H1 (cell line): ENCODE measurements at regions not wholly inside any gene's neighbourhood (a gene's known extent, or its start where the extent isn't known, plus 50 kb on each side); places are given as distances from the start of the nearest gene placed in this dataset.

ENCODE experiments used
- CTCF ChIA-PET: fragments of 300-600 bp; sonication (Branson Sonifier 250); formaldehyde crosslinking; loops from one replicate; lab custom pipeline; 2021; ENCODE audit not compliant: partially characterized antibody; lab: Charles Lee
- POLR2A ChIA-PET: fragments of 300-600 bp; sonication (Branson Sonifier 250); formaldehyde crosslinking; loops from one replicate; lab custom pipeline; 2021; ENCODE audit warnings: inconsistent platforms; ENCODE audit not compliant: partially characterized antibody; lab: Charles Lee
- DNase-seq, 2 experiments: peaks; one replicate each; pipeline versions ENCODE4 v3.0.0 to v3.0.0-alpha.2; 2010 to 2022; ENCODE audit warnings: low spot score in 2 of 2, low read depth in 1 of 2, mixed read lengths in 1 of 2
- FAIRE-seq: peaks from 2 replicates; lab custom pipeline; 2011; peaks lifted over from hg19 to GRCh38; lab: Jason Lieb, UNC
- H2AFZ ChIP-seq: 2 replicates; pipeline ENCODE4 v1.8.1; 2012; ENCODE audit warnings: low read length, inconsistent platforms
- H2AK5ac ChIP-seq: 2 replicates; pipeline ENCODE4 v1.6.1; 2013; ENCODE audit warnings: low read depth, low read length
- H2BK120ac ChIP-seq: replicated peaks from 2 replicates; pipeline ENCODE3; 2013; ENCODE audit warnings: low read depth, low read length, inconsistent platforms
- H2BK12ac ChIP-seq: 2 replicates; pipeline ENCODE4 v1.6.1; 2013; ENCODE audit warnings: low read depth, low read length
- H2BK15ac ChIP-seq: 2 replicates; pipeline ENCODE4 v1.6.1; 2013; ENCODE audit warnings: low read length
- H2BK20ac ChIP-seq: 2 replicates; pipeline ENCODE4 v1.6.1; 2013; ENCODE audit warnings: low read length
- H2BK5ac ChIP-seq: 2 replicates; pipeline ENCODE4 v1.6.1; 2013; ENCODE audit warnings: low read depth, low read length
- H3K14ac ChIP-seq: 2 replicates; pipeline ENCODE4 v1.6.1; 2013; ENCODE audit warnings: inconsistent platforms; ENCODE audit not compliant: insufficient read length
- H3K18ac ChIP-seq: 2 replicates; pipeline ENCODE4 v1.6.1; 2013; ENCODE audit warnings: low read length; ENCODE audit errors: extremely low read depth
- H3K23ac ChIP-seq: 2 replicates; pipeline ENCODE4 v1.6.1; 2013; ENCODE audit warnings: inconsistent platforms; ENCODE audit not compliant: insufficient read length
- H3K23me2 ChIP-seq: 2 replicates; pipeline ENCODE4 v1.6.1; 2013; ENCODE audit warnings: low read depth, low read length
- H3K27ac ChIP-seq: 2 replicates; pipeline ENCODE4 v1.6.1; 2011; ENCODE audit warnings: low read depth, low read length, inconsistent platforms
- H3K27me3 ChIP-seq, 4 experiments: replicated peaks in 1 of 4; 1 replicate in 1 of 4; 2 replicates in 3 of 4; pipeline versions ENCODE4 v1.6.1 to v1.8.1; 2011 to 2013; ENCODE audit warnings: low read length in 3 of 4, mild to moderate bottlenecking in 3 of 4, inconsistent platforms in 2 of 4, mixed read lengths in 2 of 4, moderate library complexity in 1 of 4; ENCODE audit not compliant: control insufficient read depth in 3 of 4, insufficient read depth in 3 of 4; ENCODE audit errors: extremely low read depth in 1 of 4
- H3K36me3 ChIP-seq, 4 experiments: 2 replicates each; pipeline versions ENCODE4 v1.6.1 to v1.8.1; 2011 to 2013; ENCODE audit warnings: mild to moderate bottlenecking in 4 of 4, low read length in 3 of 4, moderate library complexity in 2 of 4, control low read depth in 1 of 4, inconsistent platforms in 1 of 4; ENCODE audit not compliant: insufficient read depth in 4 of 4, control insufficient read depth in 2 of 4
- H3K4ac ChIP-seq: replicated peaks from 2 replicates; pipeline ENCODE3; 2013; ENCODE audit warnings: low read length, low read depth, mixed read lengths, inconsistent platforms; ENCODE audit not compliant: insufficient read length
- H3K4me1 ChIP-seq, 4 experiments: replicated peaks in 1 of 4; 1 replicate in 1 of 4; 2 replicates in 3 of 4; pipeline versions ENCODE4 v1.6.1 to v1.8.1; 2011 to 2013; ENCODE audit warnings: low read length in 3 of 4, inconsistent platforms in 2 of 4, mixed read lengths in 1 of 4; ENCODE audit not compliant: insufficient read depth in 4 of 4, control insufficient read depth in 3 of 4
- H3K4me2 ChIP-seq, 2 experiments: 2 replicates each; pipeline versions ENCODE4 v1.6.1 to v1.8.1; 2011 to 2013; ENCODE audit warnings: low read depth in 2 of 2, low read length in 2 of 2, control low read depth in 1 of 2, inconsistent platforms in 1 of 2, mild to moderate bottlenecking in 1 of 2; ENCODE audit not compliant: insufficient read depth in 1 of 2
- H3K4me3 ChIP-seq, 4 experiments: fragments of 200-600, 300-600 bp in 1 of 4; sonication (generic), shearing (Covaris generic), sonication (Bioruptor Twin) in 1 of 4; 2 replicates each; pipeline versions ENCODE4 v1.5.1 to v1.8.1; 2011 to 2016; ENCODE audit warnings: low read length in 4 of 4, low read depth in 3 of 4, control low read depth in 2 of 4, inconsistent platforms in 2 of 4, mild to moderate bottlenecking in 2 of 4, mixed read lengths in 1 of 4, moderate library complexity in 1 of 4; ENCODE audit not compliant: insufficient read depth in 2 of 4; ENCODE audit errors: extremely low read depth in 1 of 4
- H3K56ac ChIP-seq: replicated peaks from 2 replicates; pipeline ENCODE3; 2013; ENCODE audit warnings: low read depth, mild to moderate bottlenecking, mixed read lengths, low read length, inconsistent platforms; ENCODE audit not compliant: insufficient read length
- H3K79me1 ChIP-seq: 2 replicates; pipeline ENCODE4 v1.6.1; 2013; ENCODE audit warnings: low read depth, low read length, control low read depth
- H3K79me2 ChIP-seq, 2 experiments: 2 replicates each; pipeline versions ENCODE4 v1.6.1 to v1.8.1; 2012 to 2013; ENCODE audit warnings: low read length in 2 of 2, mild to moderate bottlenecking in 2 of 2, inconsistent platforms in 1 of 2; ENCODE audit not compliant: insufficient read depth in 2 of 2, control insufficient read depth in 1 of 2
- H3K9ac ChIP-seq, 4 experiments: replicated peaks in 1 of 4; 1 replicate in 1 of 4; 2 replicates in 3 of 4; pipeline versions ENCODE4 v1.6.1 to v1.8.1; 2011 to 2013; ENCODE audit warnings: low read depth in 3 of 4, low read length in 3 of 4, control low read depth in 2 of 4, mild to moderate bottlenecking in 2 of 4, moderate library complexity in 2 of 4, inconsistent platforms in 1 of 4; ENCODE audit errors: extremely low read depth in 1 of 4
- H3K9me3 ChIP-seq, 2 experiments: 2 replicates each; pipeline versions ENCODE4 v1.6.1 to v1.8.1; 2012 to 2013; ENCODE audit warnings: mild to moderate bottlenecking in 2 of 2, moderate library complexity in 2 of 2, control low read depth in 1 of 2, inconsistent platforms in 1 of 2, low read depth in 1 of 2, low read length in 1 of 2, mixed read lengths in 1 of 2; ENCODE audit not compliant: insufficient read depth in 2 of 2
- H4K20me1 ChIP-seq, 2 experiments: replicated peaks in 1 of 2; 2 replicates each; pipeline versions ENCODE3 to v1.8.1; 2011 to 2013; ENCODE audit warnings: inconsistent platforms in 2 of 2, low read length in 2 of 2, mild to moderate bottlenecking in 1 of 2; ENCODE audit not compliant: insufficient read depth in 2 of 2, control insufficient read depth in 1 of 2
- H4K5ac ChIP-seq: 2 replicates; pipeline ENCODE4 v1.6.1; 2013; ENCODE audit warnings: low read length, low read depth, mixed read lengths, inconsistent platforms; ENCODE audit not compliant: insufficient read length
- H4K8ac ChIP-seq: 2 replicates; pipeline ENCODE4 v1.8.0; 2013; ENCODE audit warnings: mild to moderate bottlenecking, moderate library complexity, low read length, inconsistent platforms; ENCODE audit not compliant: insufficient read depth; ENCODE audit errors: extremely low read depth
- H4K91ac ChIP-seq: replicated peaks from 2 replicates; pipeline ENCODE3; 2013; ENCODE audit warnings: low read length, mixed read lengths, inconsistent platforms; ENCODE audit not compliant: insufficient read length
- ASH2L ChIP-seq: fragments of 200-600, 300-600 bp; sonication (generic); IDR thresholded peaks from one replicate; pipeline ENCODE4 v1.7.1; 2017; ENCODE audit warnings: low read length
- BRCA1 ChIP-seq: IDR thresholded peaks from 2 replicates; pipeline ENCODE4 v1.6.1; 2012; ENCODE audit warnings: low read depth, low read length, improper control_type of control experiment
- CBX5 ChIP-seq: fragments of 300-800, 300-1000 bp; sonication (generic); IDR thresholded peaks from 2 replicates; pipeline ENCODE4 v1.7.1; 2016; ENCODE audit warnings: antibody characterized with exemption, low read length, low read depth
- CHD2 ChIP-seq: IDR thresholded peaks from 2 replicates; pipeline ENCODE4 v1.6.1; 2012; ENCODE audit warnings: low read length, improper control_type of control experiment
- CTBP2 ChIP-seq: IDR thresholded peaks from 2 replicates; pipeline ENCODE4 v1.7.0; 2011; ENCODE audit warnings: borderline replicate concordance, mild to moderate bottlenecking, moderate library complexity, mixed read lengths, low read length; ENCODE audit not compliant: insufficient read depth, insufficient read length
- EZH2 ChIP-seq: fragments of 200-600 bp; sonication (generic); IDR thresholded peaks from 2 replicates; pipeline ENCODE4 v1.7.1; 2012; ENCODE audit warnings: low read depth, mild to moderate bottlenecking, moderate library complexity, low read length, inconsistent platforms; ENCODE audit not compliant: severe bottlenecking
- JUND ChIP-seq: IDR thresholded peaks from 2 replicates; pipeline ENCODE4 v1.6.1; 2011; ENCODE audit warnings: mild to moderate bottlenecking, improper control_type of control experiment, low read length
- KDM1A ChIP-seq: fragments of 200-600, 300-600 bp; sonication (generic); IDR thresholded peaks from 2 replicates; pipeline ENCODE4 v1.7.1; 2016; ENCODE audit warnings: mild to moderate bottlenecking, low read length, borderline replicate concordance
- NANOG ChIP-seq: IDR thresholded peaks from 2 replicates; pipeline ENCODE4 v1.6.1; 2011; ENCODE audit warnings: low read length, low read depth, mild to moderate bottlenecking, inconsistent platforms; ENCODE audit not compliant: insufficient read depth, poor library complexity, severe bottlenecking
- POLR2A ChIP-seq, 2 experiments: IDR thresholded peaks; 1 replicate in 1 of 2; 2 replicates in 1 of 2; pipeline ENCODE4 v1.6.1; 2011; ENCODE audit warnings: low read depth in 2 of 2, low read length in 2 of 2, mild to moderate bottlenecking in 2 of 2; ENCODE audit errors: control extremely low read depth in 1 of 2
- RBBP5 ChIP-seq: IDR thresholded peaks from 2 replicates; pipeline ENCODE4 v1.7.1; 2012; ENCODE audit warnings: low read depth, mild to moderate bottlenecking, inconsistent platforms, low read length, moderate library complexity, borderline replicate concordance
- SIN3A ChIP-seq, 2 experiments: IDR thresholded peaks in 1 of 2; conservative IDR thresholded peaks in 1 of 2; 2 replicates each; pipeline ENCODE4 v1.6.1; 2011 to 2012; ENCODE audit warnings: low read length in 2 of 2, improper control_type of control experiment in 1 of 2, low read depth in 1 of 2, mild to moderate bottlenecking in 1 of 2
- SIX5 ChIP-seq: IDR thresholded peaks from 2 replicates; pipeline ENCODE4 v1.6.1; 2011; ENCODE audit warnings: mild to moderate bottlenecking, low read depth, low read length
- SP2 ChIP-seq: IDR thresholded peaks from 2 replicates; pipeline ENCODE4 v1.6.1; 2012; ENCODE audit warnings: mild to moderate bottlenecking, low read length, inconsistent platforms
- TAF1 ChIP-seq: IDR thresholded peaks from 2 replicates; pipeline ENCODE4 v1.6.1; 2011; ENCODE audit warnings: mild to moderate bottlenecking, low read depth, low read length
- TBP ChIP-seq: IDR thresholded peaks from 2 replicates; pipeline ENCODE4 v1.6.1; 2011; ENCODE audit warnings: low read depth, low read length, improper control_type of control experiment
- ZNF274 ChIP-seq: IDR thresholded peaks from 2 replicates; pipeline ENCODE4 v1.7.0; 2012; ENCODE audit warnings: low read length, borderline replicate concordance; ENCODE audit errors: extremely low read depth
- WGBS, 2 experiments: shearing (Covaris generic) in 1 of 2; methylation state at CpG; one replicate each; pipeline versions ENCODE4 v1.1.6 to v1.1.7; 2013 to 2015; ENCODE audit warnings: low lambda C conversion rate in 2 of 2, mixed read lengths in 2 of 2, inconsistent platforms in 1 of 2, low coverage in 1 of 2, missing lambda C conversion rate in 1 of 2; ENCODE audit not compliant: insufficient replicate concordance in 2 of 2, insufficient coverage in 1 of 2, insufficient read length in 1 of 2; ENCODE audit errors: extremely low coverage in 1 of 2, missing lambda C conversion rate in 1 of 2; 5-methylcytosine and 5-hydroxymethylcytosine counted together

- Histone ChIP-seq H3K79me1 (no peaks in the 10 kb centered on the region), H3K23me2 (no peaks in the 10 kb centered on the region), H2AK5ac (no peak overlapping the region), H4K5ac (no peak overlapping the region), H2BK20ac (no peak overlapping the region), H3K9ac (no peak overlapping the region), H3K18ac (no peak overlapping the region), H4K8ac (no peak overlapping the region), H3K4me2 (no peak overlapping the region), H4K20me1 (no peaks in the 10 kb centered on the region), H2BK15ac (no peak overlapping the region), H2AFZ (no peak overlapping the region), H3K14ac (no peak overlapping the region), H3K27ac (no peak overlapping the region), H3K23ac (no peak overlapping the region), H2BK12ac (no peak overlapping the region), H3K27me3 (no peaks in the 10 kb centered on the region), H2BK120ac (no peak overlapping the region), H3K4me1 (no peaks in the 10 kb centered on the region), H3K4me3 (no peak overlapping the region), H3K4ac (no peak overlapping the region), H3K56ac (no peak overlapping the region), H3K79me2 (no peaks in the 10 kb centered on the region), H3K36me3 (no peaks in the 10 kb centered on the region), H3K9me3 (no peaks in the 10 kb centered on the region), H2BK5ac (no peak overlapping the region), H4K91ac (no peak overlapping the region)
- FAIRE-seq (no peak), DNase-seq (no peak)
- WGBS, 2 experiments, result 95% methylated on average over 2 of the region's 2 CpGs; no CpG with 5 or more reads in 1 of the 2 experiments
- CTCF ChIA-PET, result no interaction called here
- POLR2A ChIA-PET, result no interaction called here
- TF ChIP-seq POLR2A (IDR thresholded peaks at IDR 0.05; ENCODE audit: control extremely low read depth in 1 of 2, low read depth in 2 of 2, low read length in 2 of 2) (no peak), RBBP5 (no peak), CBX5 (no peak), TAF1 (no peak), KDM1A (no peak), TBP (no peak), ASH2L (no peak), EZH2 (no peak), SP2 (no peak), BRCA1 (no peak), SIN3A (conservative IDR thresholded peaks at IDR 0.05 in 1 of 2, IDR thresholded peaks at IDR 0.05 in 1 of 2; ENCODE audit: low read depth in 1 of 2, low read length in 2 of 2) (no peak), CHD2 (no peak), SIX5 (no peak), CTBP2 (no peak), NANOG (no peak), JUND (no peak), ZNF274 (no peak)
Observed at GRCh38 chrX:82442281-82442680, 1065.8 kb upstream of the POU3F4 start.
